ENCODE measurements at regions not wholly inside any gene's neighbourhood (a gene's known extent, or its start where the extent isn't known, plus 50 kb on each side); places are given as distances from the start of the nearest gene placed in this dataset.

- DNase-seq (ENCODE audit: low read depth in 3 of 3) = no peak
Observed at GRCh38 chr15:29917600-29918597, 95.6 kb upstream of the TJP1 start.

- no peak for DNase-seq (ENCODE audit: low read depth in 3 of 3)
Observed at GRCh38 chr15:29914511-29914926, 92.3 kb upstream of the TJP1 start.

GRCh38 chr15:29913528-29914135 is 91.4 kb upstream of the TJP1 start:
- DNase-seq (ENCODE audit: low read depth in 3 of 3) = no peak

- DNase-seq (ENCODE audit: low read depth in 3 of 3) = no peak
Observed at GRCh38 chr15:29911705-29912104, 89.4 kb upstream of the TJP1 start.

GRCh38 chr15:29910068-29910467 is 87.8 kb upstream of the TJP1 start:
- no peak for DNase-seq (ENCODE audit: low read depth in 3 of 3)

GRCh38 chr15:29904757-29905417 is 82.6 kb upstream of the TJP1 start:
- DNase-seq (ENCODE audit: low read depth in 3 of 3) = no peak

- DNase-seq (ENCODE audit: low read depth in 3 of 3) = no peak
Observed at GRCh38 chr15:29903785-29904464, 81.7 kb upstream of the TJP1 start.

GRCh38 chr15:29903028-29903427 is 80.8 kb upstream of the TJP1 start:
- no peak for DNase-seq (ENCODE audit: low read depth in 3 of 3)

- no peak for DNase-seq (ENCODE audit: low read depth in 3 of 3)
Observed at GRCh38 chr15:29900237-29901189, 78.2 kb upstream of the TJP1 start.

GRCh38 chr15:29896062-29896461 is 73.8 kb upstream of the TJP1 start:
- DNase-seq (ENCODE audit: low read depth in 3 of 3) = no peak

GRCh38 chr15:29891096-29891457 is 68.8 kb upstream of the TJP1 start:
- no peak for DNase-seq (ENCODE audit: low read depth in 3 of 3)

GRCh38 chr15:29890336-29891095 is 68.2 kb upstream of the TJP1 start:
- no peak for DNase-seq (ENCODE audit: low read depth in 3 of 3)

GRCh38 chr15:29889542-29890329 is 67.5 kb upstream of the TJP1 start:
- no peak for DNase-seq (ENCODE audit: low read depth in 3 of 3)

GRCh38 chr15:29888646-29889045 is 66.4 kb upstream of the TJP1 start:
- no peak for DNase-seq (ENCODE audit: low read depth in 3 of 3)

GRCh38 chr15:29887721-29888120 is 65.5 kb upstream of the TJP1 start:
- no peak for DNase-seq (ENCODE audit: low read depth in 3 of 3)

- DNase-seq (ENCODE audit: low read depth in 3 of 3) = no peak
Observed at GRCh38 chr15:29885183-29885582, 62.9 kb upstream of the TJP1 start.

GRCh38 chr15:29883126-29883525 is 60.9 kb upstream of the TJP1 start:
- DNase-seq (ENCODE audit: low read depth in 3 of 3) = no peak

- no peak for DNase-seq (ENCODE audit: low read depth in 3 of 3)
Observed at GRCh38 chr15:29880886-29881285, 58.6 kb upstream of the TJP1 start.

- DNase-seq (ENCODE audit: low read depth in 3 of 3) = no peak
Observed at GRCh38 chr15:29880341-29880740, 58.1 kb upstream of the TJP1 start.
